ENCODE measurements at regions not wholly inside any gene's neighbourhood (a gene's known extent, or its start where the extent isn't known, plus 50 kb on each side); places are given as distances from the start of the nearest gene placed in this dataset.
"Not testable (repeated sequence)": the region's sequence is repeated elsewhere in the genome, so short reads cannot be mapped to it uniquely, and the experiment has no call there.

GRCh38 chr16:29186306-29187220 lies 201.7 kb downstream of the LAT start:
- peak in 5 of 56 donors; percentile 10 to 49 (median 19) for DNase-seq

- not testable (repeated sequence) for DNase-seq
Observed at GRCh38 chr16:29185872-29186271, 201.0 kb downstream of the LAT start.

- DNase-seq, result peak in 1 of 56 donors; percentile 16
Observed at GRCh38 chr16:29184738-29185438, 200.0 kb downstream of the LAT start.

- DNase-seq, result not testable (repeated sequence)
Observed at GRCh38 chr16:29182940-29183868, 198.4 kb downstream of the LAT start.

GRCh38 chr16:29182501-29182900 lies 197.6 kb downstream of the LAT start:
- no peak for DNase-seq

GRCh38 chr16:29181921-29182411 lies 197.1 kb downstream of the LAT start:
- not testable (repeated sequence) for DNase-seq

GRCh38 chr16:29181254-29181780 lies 196.5 kb downstream of the LAT start:
- DNase-seq, result not testable (repeated sequence)

- not testable (repeated sequence) for DNase-seq
Observed at GRCh38 chr16:29180206-29180600, 195.4 kb downstream of the LAT start.

GRCh38 chr16:29179401-29180205 lies 194.8 kb downstream of the LAT start:
- DNase-seq, result peak in 14 of 56 donors; percentile 13 to 54 (median 30)

GRCh38 chr16:29177888-29178726 lies 193.3 kb downstream of the LAT start:
- peak in 1 of 56 donors; percentile 28 for DNase-seq

- DNase-seq, result not testable (repeated sequence)
Observed at GRCh38 chr16:29177203-29177887, 192.5 kb downstream of the LAT start.

GRCh38 chr16:29176822-29177202 lies 192.0 kb downstream of the LAT start:
- not testable (repeated sequence) for DNase-seq

GRCh38 chr16:29176154-29176470 lies 191.3 kb downstream of the LAT start:
- not testable (repeated sequence) for DNase-seq

- not testable (repeated sequence) for DNase-seq
Observed at GRCh38 chr16:29175411-29176153, 190.7 kb downstream of the LAT start.

GRCh38 chr16:29173371-29174305 lies 188.8 kb downstream of the LAT start:
- DNase-seq, result not testable (repeated sequence)

GRCh38 chr16:29172098-29172724 lies 187.4 kb downstream of the LAT start:
- not testable (repeated sequence) for DNase-seq

Data from amygdala (tissue), 56 donors.